WTC11 (cell line): ENCODE measurements at regions not wholly inside any gene's neighbourhood (a gene's known extent, or its start where the extent isn't known, plus 50 kb on each side); places are given as distances from the start of the nearest gene placed in this dataset.

Experiments
- ATAC-seq: fragments of 200-7000 bp; cut with Tn5 transposase; 2 replicates; pipeline ENCODE4 v1.10.0; 2021; ENCODE audit warnings: mild to moderate bottlenecking, moderate library complexity
- CTCF ChIA-PET: fragments of 300-600 bp; sonication (Branson Sonifier 250); formaldehyde crosslinking; loops from one replicate; lab custom pipeline; 2021; ENCODE audit warnings: antibody characterized with exemption; lab: Charles Lee
- POLR2A ChIA-PET: fragments of 350-600 bp; sonication (Branson Sonifier 250); formaldehyde crosslinking; loops from one replicate; lab custom pipeline; 2021; ENCODE audit warnings: antibody characterized with exemption; lab: Charles Lee
- DNase-seq: peaks from one replicate; pipeline ENCODE4 v3.0.0; 2021; ENCODE audit warnings: low spot score
- H3K27ac Mint-ChIP-seq: 2 replicates; pipeline ENCODE4 v1.8.0; 2021; ENCODE audit warnings: mixed read lengths
- H3K27me3 Mint-ChIP-seq: 2 replicates; pipeline ENCODE4 v1.8.0; 2021; ENCODE audit warnings: low read depth, mild to moderate bottlenecking, moderate library complexity, mixed read lengths
- H3K36me3 Mint-ChIP-seq: 2 replicates; pipeline ENCODE4 v1.8.0; 2021; ENCODE audit warnings: mixed read lengths
- H3K4me1 Mint-ChIP-seq: 2 replicates; pipeline ENCODE4 v1.8.0; 2022; ENCODE audit warnings: mixed read lengths
- H3K4me3 Mint-ChIP-seq: 2 replicates; pipeline ENCODE4 v1.8.0; 2021; ENCODE audit warnings: mild to moderate bottlenecking, moderate library complexity, mixed read lengths
- H3K9me3 Mint-ChIP-seq: 2 replicates; pipeline ENCODE4 v1.8.0; 2021; ENCODE audit warnings: mixed read lengths
- ARID4B ChIP-seq: sonication (generic); formaldehyde crosslinking; IDR thresholded peaks from 2 replicates; pipeline ENCODE4 v1.8.0; 2023; ENCODE audit warnings: missing genetic modification reagents, mild to moderate bottlenecking, borderline replicate concordance
- ATF6 ChIP-seq: sonication (generic); formaldehyde crosslinking; IDR thresholded peaks from 2 replicates; pipeline ENCODE4 v1.8.1; 2023; ENCODE audit warnings: mild to moderate bottlenecking, missing genetic modification reagents
- CREB1 ChIP-seq: sonication (generic); formaldehyde crosslinking; IDR thresholded peaks from 2 replicates; pipeline ENCODE4 v1.8.0; 2023; ENCODE audit warnings: mild to moderate bottlenecking, missing genetic modification reagents
- CTCF ChIP-seq: fragments of 200-600 bp; IDR thresholded peaks from 2 replicates; pipeline ENCODE4 v1.8.0; 2022; ENCODE audit warnings: antibody characterized with exemption
- E2F5 ChIP-seq: sonication (generic); formaldehyde crosslinking; IDR thresholded peaks from 2 replicates; pipeline ENCODE4 v1.8.1; 2022; ENCODE audit warnings: mild to moderate bottlenecking, moderate library complexity, missing genetic modification reagents
- KAT7 ChIP-seq: sonication (generic); formaldehyde crosslinking; IDR thresholded peaks from 2 replicates; pipeline ENCODE4 v1.8.1; 2023; ENCODE audit warnings: missing genetic modification reagents, mild to moderate bottlenecking, borderline replicate concordance
- MXD4 ChIP-seq: fragments of 250-450 bp; sonication (Bioruptor Pico); IDR thresholded peaks from 2 replicates; pipeline ENCODE4 v1.8.0; 2021; ENCODE audit warnings: mild to moderate bottlenecking, moderate library complexity, borderline replicate concordance
- OVOL2 ChIP-seq: fragments of 250-450 bp; sonication (Bioruptor Pico); IDR thresholded peaks from 2 replicates; pipeline ENCODE4 v1.9.0; 2021; ENCODE audit warnings: mild to moderate bottlenecking, borderline replicate concordance
- RORB ChIP-seq: fragments of 250-450 bp; sonication (Bioruptor Pico); IDR thresholded peaks from 2 replicates; pipeline ENCODE4 v1.9.0; 2021; ENCODE audit warnings: mild to moderate bottlenecking
- SOX15 ChIP-seq: fragments of 250-450 bp; sonication (Bioruptor Pico); IDR thresholded peaks from 2 replicates; pipeline ENCODE4 v1.9.0; 2021; ENCODE audit warnings: mild to moderate bottlenecking
- STAT6 ChIP-seq: sonication (generic); formaldehyde crosslinking; conservative IDR thresholded peaks from 2 replicates; pipeline ENCODE4 v1.8.1; 2023; ENCODE audit warnings: mild to moderate bottlenecking, low read depth, missing genetic modification reagents, moderate library complexity
- TEAD4 ChIP-seq: sonication (generic); formaldehyde crosslinking; IDR thresholded peaks from 2 replicates; pipeline ENCODE4 v1.8.0; 2022; ENCODE audit warnings: mild to moderate bottlenecking, missing genetic modification reagents
- USF2 ChIP-seq: sonication (generic); formaldehyde crosslinking; IDR thresholded peaks from 2 replicates; pipeline ENCODE4 v1.8.1; 2023; ENCODE audit warnings: mild to moderate bottlenecking, missing genetic modification reagents, moderate library complexity
- ZNF512 ChIP-seq: sonication (generic); formaldehyde crosslinking; IDR thresholded peaks from 2 replicates; pipeline ENCODE4 v1.8.1; 2022; ENCODE audit warnings: missing genetic modification reagents, borderline replicate concordance

GRCh38 chr10:128629111-128630096 lies 503.2 kb upstream of the MKI67 start:
- no peaks in the 10 kb centered on the region for H3K36me3 Mint-ChIP-seq
- H3K27me3 Mint-ChIP-seq, result no peaks in the 10 kb centered on the region
- TF ChIP-seq ATF6 (CRISPR knock-in tag) (no peak), MXD4 (CRISPR knock-in tag) (no peak), KAT7 (CRISPR knock-in tag) (no peak), ARID4B (CRISPR knock-in tag) (no peak), CREB1 (CRISPR knock-in tag) (no peak), ZNF512 (CRISPR knock-in tag) (no peak), USF2 (no peak), SOX15 (CRISPR knock-in tag) (no peak), TEAD4 (CRISPR knock-in tag) (no peak), CTCF (no peak), RORB (CRISPR knock-in tag) (no peak)
- no peak for ATAC-seq
- POLR2A ChIA-PET, result no interaction called here
- H3K27ac Mint-ChIP-seq, result no peak overlapping the region
- H3K4me1 Mint-ChIP-seq, result peaks cover 68% of the 10 kb centered on the region
- no peak overlapping the region for H3K4me3 Mint-ChIP-seq
- CTCF ChIA-PET, result no interaction called here
- peaks cover 9% of the 10 kb centered on the region; the same call in 1 of the 2 replicates for H3K9me3 Mint-ChIP-seq
- DNase-seq, result no peak

GRCh38 chr10:128630787-128631252 lies 504.6 kb upstream of the MKI67 start:
- no peak overlapping the region for H3K27ac Mint-ChIP-seq
- CTCF ChIA-PET, result interaction anchor here (0.9 to 2.3 kb wide), 9 partner anchors 10 to 367 kb away, joined by 3 to 8 read pairs (median 3); no protein-coding TSS in a partner anchor
- ATAC-seq (no peak), DNase-seq (no peak)
- peaks cover 9% of the 10 kb centered on the region; the same call in 1 of the 2 replicates for H3K9me3 Mint-ChIP-seq
- POLR2A ChIA-PET, result no interaction called here
- no peaks in the 10 kb centered on the region for H3K27me3 Mint-ChIP-seq
- H3K4me3 Mint-ChIP-seq, result no peak overlapping the region
- no peaks in the 10 kb centered on the region for H3K36me3 Mint-ChIP-seq
- H3K4me1 Mint-ChIP-seq, result peaks cover 62% of the 10 kb centered on the region
- TF ChIP-seq CTCF (no peak), E2F5 (CRISPR knock-in tag) (no peak), OVOL2 (CRISPR knock-in tag) (no peak), STAT6 (no peak)
